Endothelial cell of umbilical vein (primary cell): ENCODE measurements at regions not wholly inside any gene's neighbourhood (a gene's known extent, or its start where the extent isn't known, plus 50 kb on each side); places are given as distances from the start of the nearest gene placed in this dataset.

Experiments
- BruUV-seq: library from RNA; stranded (reverse); fragments of 400-500 nt; replicated peaks from 2 replicates; lab custom pipeline; 2021; lab: Mats Ljungman, UMichigan
- CTCF ChIA-PET: fragments of 300-600, 350-600 bp; sonication (Branson Sonifier 250); formaldehyde crosslinking; loops from one replicate; lab custom pipeline; 2021; ENCODE audit warnings: antibody characterized with exemption, inconsistent platforms; lab: Charles Lee
- POLR2A ChIA-PET: fragments of 300-600, 350-600 bp; sonication (Branson Sonifier 250); formaldehyde crosslinking; loops from one replicate; lab custom pipeline; 2021; ENCODE audit warnings: antibody characterized with exemption, inconsistent platforms; lab: Charles Lee
- DNase-seq: peaks from one replicate; pipeline ENCODE4 v3.0.0-alpha.2; 2011; ENCODE audit warnings: low read depth, low spot score
- FAIRE-seq: peaks from 2 replicates; lab custom pipeline; 2011; peaks lifted over from hg19 to GRCh38; lab: Jason Lieb, UNC
- H2AFZ ChIP-seq: 2 replicates; pipeline ENCODE4 v1.6.0; 2012; ENCODE audit warnings: low read depth, low read length, control low read depth, inconsistent platforms
- H3K27ac ChIP-seq: 2 replicates; pipeline ENCODE4 v1.5.1; 2011; ENCODE audit warnings: low read depth, mild to moderate bottlenecking, control low read depth, low read length, moderate library complexity; ENCODE audit not compliant: insufficient read depth
- H3K27me3 ChIP-seq, 2 experiments: 2 replicates each; pipeline versions ENCODE4 v1.6.0 to v1.6.1; 2011; ENCODE audit warnings: low read length in 2 of 2, mixed read lengths in 1 of 2; ENCODE audit not compliant: control insufficient read depth in 2 of 2, insufficient read depth in 2 of 2
- H3K36me3 ChIP-seq, 2 experiments: 2 replicates in 1 of 2; 3 replicates in 1 of 2; pipeline ENCODE4 v1.5.1; 2011; ENCODE audit warnings: low read length in 2 of 2, mild to moderate bottlenecking in 1 of 2, moderate library complexity in 1 of 2; ENCODE audit not compliant: control insufficient read depth in 2 of 2, insufficient read depth in 2 of 2; ENCODE audit errors: extremely low read depth in 1 of 2
- H3K4me1 ChIP-seq: 3 replicates; pipeline ENCODE4 v1.5.1; 2011; ENCODE audit warnings: mild to moderate bottlenecking, low read length; ENCODE audit not compliant: control insufficient read depth, insufficient read depth; ENCODE audit errors: extremely low read depth
- H3K4me2 ChIP-seq: 2 replicates; pipeline ENCODE4 v1.6.1; 2011; ENCODE audit warnings: low read length, control low read depth, mixed read lengths; ENCODE audit not compliant: insufficient read depth
- H3K4me3 ChIP-seq, 3 experiments: fragments of 200-600 bp in 1 of 3; sonication (generic), shearing (Covaris generic) in 1 of 3; replicated peaks in 1 of 3; 2 replicates each; pipeline ENCODE4 v1.5.1; 2011 to 2016; ENCODE audit warnings: control low read depth in 3 of 3, low read length in 3 of 3, mild to moderate bottlenecking in 2 of 3, inconsistent platforms in 1 of 3, low read depth in 1 of 3, moderate library complexity in 1 of 3; ENCODE audit not compliant: insufficient read depth in 1 of 3
- H3K79me2 ChIP-seq: 2 replicates; pipeline ENCODE4 v1.6.0; 2012; ENCODE audit warnings: low read length, inconsistent platforms; ENCODE audit not compliant: control insufficient read depth, insufficient read depth
- H3K9ac ChIP-seq: replicated peaks from 2 replicates; pipeline ENCODE3; 2011; ENCODE audit warnings: low read length, control low read depth; ENCODE audit not compliant: insufficient read depth; ENCODE audit errors: extremely low read depth
- H3K9me1 ChIP-seq: replicated peaks from 3 replicates; pipeline ENCODE4 v1.6.0; 2011; ENCODE audit warnings: mild to moderate bottlenecking, low read length; ENCODE audit not compliant: control insufficient read depth, insufficient read depth; ENCODE audit errors: extremely low read depth
- H3K9me3 ChIP-seq: replicated peaks from 2 replicates; pipeline ENCODE4 v1.5.1; 2012; ENCODE audit warnings: low read length, inconsistent platforms; ENCODE audit not compliant: control insufficient read depth, insufficient read depth
- H4K20me1 ChIP-seq: replicated peaks from 2 replicates; pipeline ENCODE3; 2011; ENCODE audit warnings: mild to moderate bottlenecking, low read length; ENCODE audit not compliant: control insufficient read depth, insufficient read depth; ENCODE audit errors: extremely low read depth
- CTCF ChIP-seq, 2 donors: IDR thresholded peaks; 1 replicate in 1 of 2; 2 replicates in 1 of 2; pipeline ENCODE4 v1.5.1; 2011; ENCODE audit warnings: low read length in 2 of 2, mild to moderate bottlenecking in 2 of 2, moderate library complexity in 2 of 2, control low read depth in 1 of 2, inconsistent platforms in 1 of 2, low read depth in 1 of 2; ENCODE audit not compliant: insufficient read depth in 1 of 2; ENCODE audit errors: extremely low read depth in 1 of 2
- EZH2 ChIP-seq: IDR thresholded peaks from 2 replicates; pipeline ENCODE4 v1.6.1; 2012; ENCODE audit warnings: borderline replicate concordance, low read depth, mild to moderate bottlenecking, moderate library complexity, low read length, inconsistent platforms; ENCODE audit not compliant: severe bottlenecking
- FOS ChIP-seq: IDR thresholded peaks from 2 replicates; pipeline ENCODE4 v1.6.1; 2011; ENCODE audit warnings: mild to moderate bottlenecking, low read length, moderate library complexity, borderline replicate concordance; ENCODE audit not compliant: insufficient read depth
- GATA2 ChIP-seq: IDR thresholded peaks from 2 replicates; pipeline ENCODE4 v1.7.0; 2011; ENCODE audit warnings: low read depth, mild to moderate bottlenecking, moderate library complexity, mixed read lengths, low read length; ENCODE audit not compliant: insufficient read length, insufficient read depth
- JUN ChIP-seq: IDR thresholded peaks from 2 replicates; pipeline ENCODE4 v1.6.1; 2011; ENCODE audit warnings: borderline replicate concordance, low read depth; ENCODE audit not compliant: insufficient read length, insufficient read depth
- MAX ChIP-seq: IDR thresholded peaks from 2 replicates; pipeline ENCODE4 v1.6.1; 2011; ENCODE audit not compliant: insufficient read depth, insufficient read length
- MYC ChIP-seq: IDR thresholded peaks from one replicate; pipeline ENCODE4 v1.6.1; 2011; ENCODE audit warnings: mild to moderate bottlenecking, low read depth, low read length
- POLR2A ChIP-seq: IDR thresholded peaks from 2 replicates; pipeline ENCODE4 v1.6.1; 2012; ENCODE audit warnings: low read depth, mild to moderate bottlenecking, control low read depth, low read length
- POLR2AphosphoS5 ChIP-seq: IDR thresholded peaks from 2 replicates; pipeline ENCODE4 v1.6.1; 2012; ENCODE audit warnings: low read depth, mild to moderate bottlenecking, control low read depth, low read length, moderate library complexity; ENCODE audit not compliant: insufficient read depth
- dilution Hi-C: fragments of 300-500 bp; cut with MboI; formaldehyde crosslinking; loops from one replicate; pipeline ENCODE4 v1.15.0; 2019; ENCODE audit warnings: low sequenced_read_pairs; ENCODE audit not compliant: extremely low pct_ligation_motif_present
- intact Hi-C: fragments of 100-400 bp; cut with micrococcal nuclease; formaldehyde crosslinking; loops from one replicate; pipeline ENCODE4 v1.10.0; 2022

GRCh38 chr4:62327612-62328297, 1127.6 kb downstream of the ADGRL3 start:
- H3K4me3 ChIP-seq: no peak overlapping the region
- no peaks in the 10 kb centered on the region for H3K36me3 ChIP-seq
- H2AFZ ChIP-seq: no peak overlapping the region
- H3K27me3 ChIP-seq: no peaks in the 10 kb centered on the region
- no peaks in the 10 kb centered on the region for H4K20me1 ChIP-seq
- H3K9me1 ChIP-seq: no peaks in the 10 kb centered on the region
- intact Hi-C loops (no loop called here), dilution Hi-C loops (no loop called here)
- no peak overlapping the region for H3K9ac ChIP-seq
- FAIRE-seq (no peak), DNase-seq (no peak)
- H3K9me3 ChIP-seq: peaks cover 4% of the 10 kb centered on the region
- POLR2A ChIA-PET: no interaction called here
- no peak overlapping the region for H3K4me2 ChIP-seq
- H3K4me1 ChIP-seq: no peaks in the 10 kb centered on the region
- no peak overlapping the region for H3K27ac ChIP-seq
- BruUV-seq: no TSS peak
- TF ChIP-seq MAX (no peak), MYC (no peak), JUN (no peak), EZH2 (no peak), FOS (no peak), POLR2A (no peak), CTCF (IDR thresholded peaks at IDR 0.05; ENCODE audit: extremely low read depth in 1 of 2, insufficient read depth in 1 of 2, low read depth in 1 of 2, low read length in 2 of 2) (no peak), GATA2 (no peak), POLR2AphosphoS5 (no peak)
- CTCF ChIA-PET: no interaction called here
- no peaks in the 10 kb centered on the region for H3K79me2 ChIP-seq
